ENCODE measurements at regions not wholly inside any gene's neighbourhood (a gene's known extent, or its start where the extent isn't known, plus 50 kb on each side); places are given as distances from the start of the nearest gene placed in this dataset.
"Not testable (repeated sequence)": the region's sequence is repeated elsewhere in the genome, so short reads cannot be mapped to it uniquely, and the experiment has no call there.

DNA sequence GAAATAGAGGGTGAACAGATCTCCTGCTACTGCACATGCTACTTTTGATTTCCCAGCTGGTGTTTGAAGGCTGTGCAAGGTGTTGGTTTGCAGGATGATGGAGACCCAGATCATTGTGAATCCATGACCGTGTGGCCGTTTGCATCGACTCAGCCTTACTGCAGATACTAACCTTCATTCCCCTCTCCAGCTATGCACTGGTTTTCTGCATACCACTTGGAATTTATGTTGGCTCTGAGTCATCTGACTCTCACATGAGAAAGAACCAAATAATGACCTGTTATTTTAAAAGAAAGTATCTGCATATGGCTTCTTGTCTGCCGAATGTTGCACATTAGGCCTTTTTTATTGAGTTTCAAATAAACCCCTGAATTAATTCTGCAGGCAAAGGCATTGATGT is 183.3 kb upstream of the PRKX start:
- not testable (repeated sequence) for TF ChIP-seq POLR2A (IDR thresholded peaks at IDR 0.05; ENCODE audit: low read depth, low read length); TAF1 (IDR thresholded peaks at IDR 0.05; ENCODE audit: low read depth, low read length); POLR2AphosphoS5 (IDR thresholded peaks at IDR 0.05; ENCODE audit: low read depth, low read length); POU2F2 (IDR thresholded peaks at IDR 0.05; ENCODE audit: low read depth, low read length); PAX5 (IDR thresholded peaks at IDR 0.05; ENCODE audit: insufficient read depth, low read length, severe bottlenecking)

Measured in GM12891 (cell line).